ENCODE measurements at regions not wholly inside any gene's neighbourhood (a gene's known extent, or its start where the extent isn't known, plus 50 kb on each side); places are given as distances from the start of the nearest gene placed in this dataset.
A peak's percentile ranks its signal among the peaks of the same experiment; 100 is the strongest.

DNA sequence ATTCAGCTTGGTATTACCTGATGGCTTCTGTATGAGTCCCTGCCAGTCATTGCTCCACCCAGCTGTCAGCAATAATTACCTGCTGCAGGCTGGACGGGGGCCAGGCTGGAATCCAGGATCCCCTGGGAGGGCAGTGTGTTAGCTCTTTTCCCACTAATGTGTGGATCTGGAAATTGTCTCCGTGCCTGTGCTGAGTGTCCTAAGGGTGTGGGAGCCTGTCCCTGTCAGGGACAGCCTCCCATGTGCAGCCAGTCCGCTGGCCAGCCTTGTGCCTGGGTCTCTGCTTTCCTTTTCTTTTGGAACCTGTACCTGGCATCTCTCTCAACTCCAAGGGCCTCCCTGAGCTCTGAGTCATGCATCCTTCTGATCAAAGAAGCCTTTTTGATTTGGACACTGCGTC lies 107.2 kb upstream of the SPRED2 start:
- no peak for DNase-seq (ENCODE audit: low read depth)

DNA sequence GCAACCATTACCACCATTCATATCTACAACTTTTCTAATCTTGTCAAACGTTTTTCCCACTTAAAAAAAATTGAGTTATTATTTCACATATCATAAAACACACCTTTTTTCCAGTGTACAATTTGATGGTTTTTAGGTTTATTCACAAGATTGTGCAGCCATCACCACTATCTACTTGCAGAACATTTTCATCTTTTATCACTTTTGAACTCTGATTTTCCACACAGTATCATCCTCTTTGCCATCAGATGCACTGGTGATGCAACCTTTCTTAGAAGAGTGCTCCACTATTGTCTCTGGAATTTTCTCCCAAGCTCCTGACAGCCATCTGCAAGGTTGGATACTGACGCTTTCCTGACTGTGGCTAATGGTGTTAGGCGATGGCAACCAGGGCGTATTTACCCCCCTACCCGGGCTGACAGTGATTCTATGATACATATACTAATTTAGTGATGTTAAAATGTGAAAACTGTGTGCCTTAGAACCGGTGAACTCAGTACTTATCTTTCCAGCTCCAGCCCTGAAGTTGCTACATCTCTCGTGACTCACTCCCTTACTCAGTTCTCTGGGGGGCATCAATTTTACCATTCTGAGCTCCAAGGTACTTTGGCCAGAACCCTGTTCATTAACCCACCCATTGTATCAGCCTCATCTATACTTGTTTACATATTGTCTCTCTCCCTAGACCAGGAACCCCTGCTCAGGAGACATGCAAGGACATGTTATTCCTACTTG lies 105.4 kb upstream of the SPRED2 start:
- peak; percentile 32 for DNase-seq (ENCODE audit: low read depth)
- TF ChIP-seq, protein P1, sequence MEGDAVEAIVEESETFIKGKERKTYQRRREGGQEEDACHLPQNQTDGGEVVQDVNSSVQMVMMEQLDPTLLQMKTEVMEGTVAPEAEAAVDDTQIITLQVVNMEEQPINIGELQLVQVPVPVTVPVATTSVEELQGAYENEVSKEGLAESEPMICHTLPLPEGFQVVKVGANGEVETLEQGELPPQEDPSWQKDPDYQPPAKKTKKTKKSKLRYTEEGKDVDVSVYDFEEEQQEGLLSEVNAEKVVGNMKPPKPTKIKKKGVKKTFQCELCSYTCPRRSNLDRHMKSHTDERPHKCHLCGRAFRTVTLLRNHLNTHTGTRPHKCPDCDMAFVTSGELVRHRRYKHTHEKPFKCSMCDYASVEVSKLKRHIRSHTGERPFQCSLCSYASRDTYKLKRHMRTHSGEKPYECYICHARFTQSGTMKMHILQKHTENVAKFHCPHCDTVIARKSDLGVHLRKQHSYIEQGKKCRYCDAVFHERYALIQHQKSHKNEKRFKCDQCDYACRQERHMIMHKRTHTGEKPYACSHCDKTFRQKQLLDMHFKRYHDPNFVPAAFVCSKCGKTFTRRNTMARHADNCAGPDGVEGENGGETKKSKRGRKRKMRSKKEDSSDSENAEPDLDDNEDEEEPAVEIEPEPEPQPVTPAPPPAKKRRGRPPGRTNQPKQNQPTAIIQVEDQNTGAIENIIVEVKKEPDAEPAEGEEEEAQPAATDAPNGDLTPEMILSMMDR (conservative IDR thresholded peaks at IDR 0.05; ENCODE audit: low read depth, low read length), result no peak
- no peak overlapping the region for H3K4me3 ChIP-seq (ENCODE audit: low read depth, low read length)

More for the DNA sequence above, 107.2 kb upstream of the SPRED2 start:
- TF ChIP-seq, protein P1 (conservative IDR thresholded peaks at IDR 0.05; ENCODE audit: low read depth, low read length), result no peak
- H3K4me3 ChIP-seq (ENCODE audit: low read depth, low read length), result no peak overlapping the region

DNA sequence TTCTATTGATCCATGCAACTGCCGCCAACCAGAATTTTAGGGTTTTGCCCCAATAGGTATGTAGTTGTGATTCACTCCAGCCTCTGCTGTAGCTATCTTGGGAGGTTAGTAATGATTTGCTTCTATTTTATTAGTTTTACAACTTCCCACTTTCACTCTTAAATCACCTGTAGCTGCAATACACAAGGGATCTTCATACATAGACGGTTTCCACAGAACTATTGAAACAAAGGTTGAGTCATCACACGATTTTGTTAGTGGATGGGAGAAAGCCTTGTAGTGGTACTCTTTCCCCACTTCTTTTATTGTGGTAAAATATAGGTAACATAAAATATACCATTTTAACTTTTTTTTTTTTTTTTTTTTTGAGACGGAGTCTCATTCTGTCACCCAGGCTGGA lies 104.2 kb upstream of the SPRED2 start:
- no peak overlapping the region for H3K4me3 ChIP-seq (ENCODE audit: low read depth, low read length)
- TF ChIP-seq, protein P1 (conservative IDR thresholded peaks at IDR 0.05; ENCODE audit: low read depth, low read length), result no peak
- no peak for DNase-seq (ENCODE audit: low read depth)

DNA sequence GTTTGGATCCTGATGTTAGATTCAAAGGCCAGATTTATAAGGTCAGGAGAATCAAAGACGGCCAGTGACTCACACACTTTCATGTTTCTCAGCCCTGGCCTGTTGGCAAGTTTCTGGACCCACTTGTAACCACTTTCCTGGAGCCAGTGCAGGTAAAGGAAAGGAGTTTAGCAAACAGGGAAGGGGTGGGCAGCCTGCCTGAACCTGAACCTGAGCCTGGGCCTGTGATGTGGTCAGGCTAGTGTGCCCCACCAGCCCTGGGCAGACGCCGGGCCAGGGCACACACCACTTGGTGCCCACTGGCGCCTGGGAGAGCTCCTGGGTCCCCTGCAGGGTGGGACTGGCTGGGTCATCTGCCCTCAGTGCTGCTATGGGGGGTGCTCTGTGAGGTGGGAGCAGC lies 100.5 kb upstream of the SPRED2 start:
- TF ChIP-seq, protein P1 (conservative IDR thresholded peaks at IDR 0.05; ENCODE audit: low read depth, low read length), result no peak
- H3K4me3 ChIP-seq (ENCODE audit: low read depth, low read length), result no peak overlapping the region
- DNase-seq (ENCODE audit: low read depth), result no peak

DNA sequence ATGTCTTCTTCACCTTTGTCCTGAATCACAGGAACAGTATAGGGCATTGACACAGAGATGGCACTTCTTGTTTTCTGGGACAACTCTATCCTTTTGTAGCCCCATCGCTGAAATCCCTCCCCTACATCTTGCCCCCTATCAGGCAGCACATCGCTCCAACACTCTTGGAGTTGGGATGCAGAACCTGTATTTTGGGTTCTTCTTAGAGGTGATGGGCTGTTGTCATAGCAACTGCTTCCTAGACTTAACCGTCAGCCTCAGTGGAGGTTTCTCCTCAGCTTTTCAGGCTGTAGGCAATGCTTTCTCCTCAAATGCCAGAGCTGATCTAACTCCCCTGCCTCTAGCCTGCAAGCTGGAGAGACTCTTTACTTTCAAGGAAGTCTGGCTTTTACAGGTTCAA lies 99.9 kb upstream of the SPRED2 start:
- TF ChIP-seq, protein P1 (conservative IDR thresholded peaks at IDR 0.05; ENCODE audit: low read depth, low read length), result no peak
- no peak for DNase-seq (ENCODE audit: low read depth)
- no peak overlapping the region for H3K4me3 ChIP-seq (ENCODE audit: low read depth, low read length)

DNA sequence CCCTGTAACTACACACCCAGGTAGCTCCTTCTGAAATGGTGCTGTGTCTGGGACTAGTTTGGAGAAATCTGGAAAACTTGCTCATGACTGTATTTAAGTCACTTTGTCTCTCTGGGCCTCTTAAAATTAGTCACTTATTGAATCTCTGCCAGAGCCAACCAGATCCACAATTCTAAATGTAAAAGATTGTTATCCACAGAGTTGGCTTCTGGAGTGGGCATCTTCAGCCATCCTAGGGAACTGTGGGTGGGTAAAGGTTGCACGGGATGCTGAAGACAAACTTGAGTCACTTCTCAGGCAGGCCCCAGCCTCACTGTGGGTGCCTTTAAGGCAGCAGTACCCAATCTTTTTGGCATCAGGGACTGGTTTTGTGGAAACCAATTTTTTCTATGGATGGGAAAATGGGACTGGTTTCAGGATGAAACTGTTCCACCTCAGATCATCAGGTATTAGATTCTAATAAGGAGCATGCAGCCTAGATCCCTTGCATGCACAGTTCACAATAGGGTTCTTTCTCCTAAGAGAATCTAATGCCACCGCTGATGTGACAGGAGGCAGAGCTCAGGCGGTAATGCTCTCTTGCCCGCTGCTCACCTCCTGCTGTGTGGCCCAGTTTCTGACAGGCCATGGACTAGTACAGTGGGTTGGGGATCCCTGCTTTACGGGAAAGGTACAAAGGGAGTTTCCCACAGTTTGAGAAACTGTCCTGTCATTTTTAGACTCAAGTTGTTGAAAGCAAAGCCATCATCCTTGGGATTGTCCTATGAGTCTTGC lies 98.3 kb upstream of the SPRED2 start:
- TF ChIP-seq, protein P1 (conservative IDR thresholded peaks at IDR 0.05; ENCODE audit: low read depth, low read length), result no peak
- H3K4me3 ChIP-seq (ENCODE audit: low read depth, low read length), result no peak overlapping the region
- peak; percentile 15 for DNase-seq (ENCODE audit: low read depth)

All from choroid plexus epithelial cell (primary cell).